GM18907 (cell line): ENCODE measurements at regions not wholly inside any gene's neighbourhood (a gene's known extent, or its start where the extent isn't known, plus 50 kb on each side); places are given as distances from the start of the nearest gene placed in this dataset.

Experiments
- ATAC-seq: cut with Tn5 transposase; IDR thresholded peaks from one replicate; pipeline ENCODE4 v1.9.1; 2021; ENCODE audit warnings: mild to moderate bottlenecking, moderate library complexity; ENCODE audit not compliant: unreplicated experiment

GRCh38 chr1:98049370-98050135 lies 128.7 kb upstream of the DPYD start:
- ATAC-seq: no peak

GRCh38 chr1:98048751-98049325 lies 128.0 kb upstream of the DPYD start:
- ATAC-seq: no peak

- peak; percentile 63 for ATAC-seq
Observed at GRCh38 chr1:98048244-98048643, 127.4 kb upstream of the DPYD start.

- ATAC-seq: no peak
Observed at GRCh38 chr1:98047171-98047570, 126.3 kb upstream of the DPYD start.

- ATAC-seq: no peak
Observed at GRCh38 chr1:98045767-98046641, 125.2 kb upstream of the DPYD start.

GRCh38 chr1:98045211-98045766 lies 124.5 kb upstream of the DPYD start:
- no peak for ATAC-seq

GRCh38 chr1:98044766-98045165 lies 123.9 kb upstream of the DPYD start:
- ATAC-seq: no peak

GRCh38 chr1:98044071-98044697 lies 123.3 kb upstream of the DPYD start:
- no peak for ATAC-seq

GRCh38 chr1:98035602-98036002 lies 114.8 kb upstream of the DPYD start:
- ATAC-seq: no peak

GRCh38 chr1:98034505-98034904 lies 113.7 kb upstream of the DPYD start:
- ATAC-seq: no peak

- no peak for ATAC-seq
Observed at GRCh38 chr1:98032958-98033357, 112.1 kb upstream of the DPYD start.

GRCh38 chr1:98030976-98031375 lies 110.1 kb upstream of the DPYD start:
- no peak for ATAC-seq

GRCh38 chr1:98030483-98030882 lies 109.6 kb upstream of the DPYD start:
- ATAC-seq: no peak

GRCh38 chr1:98028800-98029199 lies 108.0 kb upstream of the DPYD start:
- no peak for ATAC-seq

- no peak for ATAC-seq
Observed at GRCh38 chr1:98027103-98027705, 106.4 kb upstream of the DPYD start.

- ATAC-seq: no peak
Observed at GRCh38 chr1:98025858-98026257, 105.0 kb upstream of the DPYD start.

GRCh38 chr1:98021126-98021525 lies 100.3 kb upstream of the DPYD start:
- ATAC-seq: no peak

GRCh38 chr1:98019747-98020146 lies 98.9 kb upstream of the DPYD start:
- ATAC-seq: no peak

- no peak for ATAC-seq
Observed at GRCh38 chr1:98018074-98018473, 97.2 kb upstream of the DPYD start.

GRCh38 chr1:98017184-98017583 lies 96.3 kb upstream of the DPYD start:
- no peak for ATAC-seq

- ATAC-seq: no peak
Observed at GRCh38 chr1:98008373-98008772, 87.5 kb upstream of the DPYD start.
